Keratinocyte (primary cell): ENCODE measurements at regions not wholly inside any gene's neighbourhood (a gene's known extent, or its start where the extent isn't known, plus 50 kb on each side); places are given as distances from the start of the nearest gene placed in this dataset.

Experiments used
- DNase-seq: peaks from one replicate; pipeline ENCODE4 v3.0.0-alpha.2; 2011; ENCODE audit warnings: low read depth, missing footprints, low spot score
- FAIRE-seq: peaks from 2 replicates; lab custom pipeline; 2011; peaks lifted over from hg19 to GRCh38; lab: Jason Lieb, UNC
- H2AFZ ChIP-seq: 2 replicates; pipeline ENCODE4 v1.6.0; 2012; ENCODE audit warnings: low read length, control low read depth, inconsistent platforms; ENCODE audit not compliant: control insufficient read depth
- H3K27ac ChIP-seq: 2 replicates; pipeline ENCODE4 v1.5.1; 2011; ENCODE audit warnings: low read length; ENCODE audit not compliant: control insufficient read depth, insufficient read depth
- H3K27me3 ChIP-seq: 3 replicates; pipeline ENCODE4 v1.6.0; 2011; ENCODE audit warnings: low read length; ENCODE audit not compliant: control insufficient read depth, insufficient read depth; ENCODE audit errors: extremely low read depth
- H3K36me3 ChIP-seq, 2 experiments: 2 replicates in 1 of 2; 3 replicates in 1 of 2; pipeline ENCODE4 v1.5.1; 2011; ENCODE audit warnings: low read length in 2 of 2, mild to moderate bottlenecking in 1 of 2; ENCODE audit not compliant: control insufficient read depth in 2 of 2, insufficient read depth in 2 of 2; ENCODE audit errors: extremely low read depth in 1 of 2
- H3K4me1 ChIP-seq: 3 replicates; pipeline ENCODE4 v1.5.1; 2011; ENCODE audit warnings: low read length; ENCODE audit not compliant: control insufficient read depth, insufficient read depth; ENCODE audit errors: extremely low read depth
- H3K4me2 ChIP-seq: 3 replicates; pipeline ENCODE4 v1.6.0; 2011; ENCODE audit warnings: low read depth, low read length; ENCODE audit not compliant: control insufficient read depth, insufficient read depth; ENCODE audit errors: extremely low read depth
- H3K4me3 ChIP-seq, 3 experiments: fragments of 200-600 bp in 1 of 3; sonication (generic) in 1 of 3; 2 replicates in 2 of 3; 3 replicates in 1 of 3; pipeline ENCODE4 v1.5.1; 2011 to 2016; ENCODE audit warnings: low read length in 3 of 3, mild to moderate bottlenecking in 3 of 3, control low read depth in 2 of 3, inconsistent platforms in 1 of 3, low read depth in 1 of 3, mixed read lengths in 1 of 3, mixed run types in 1 of 3, moderate library complexity in 1 of 3; ENCODE audit not compliant: control insufficient read depth in 2 of 3, insufficient read depth in 2 of 3; ENCODE audit errors: extremely low read depth in 1 of 3
- H3K79me2 ChIP-seq: 2 replicates; pipeline ENCODE4 v1.6.0; 2012; ENCODE audit warnings: low read length; ENCODE audit not compliant: control insufficient read depth, insufficient read depth
- H3K9ac ChIP-seq: 3 replicates; pipeline ENCODE4 v1.6.0; 2011; ENCODE audit warnings: low read length; ENCODE audit not compliant: control insufficient read depth, insufficient read depth; ENCODE audit errors: extremely low read depth
- H3K9me1 ChIP-seq: 3 replicates; pipeline ENCODE4 v1.6.0; 2011; ENCODE audit warnings: low read length; ENCODE audit not compliant: control insufficient read depth, insufficient read depth; ENCODE audit errors: extremely low read depth
- H3K9me3 ChIP-seq: 2 replicates; pipeline ENCODE4 v1.5.1; 2012; ENCODE audit warnings: low read depth, low read length; ENCODE audit not compliant: control insufficient read depth
- H4K20me1 ChIP-seq: 3 replicates; pipeline ENCODE4 v1.6.0; 2011; ENCODE audit warnings: low read length; ENCODE audit not compliant: control insufficient read depth, insufficient read depth; ENCODE audit errors: extremely low read depth
- CTCF ChIP-seq, 3 experiments: IDR thresholded peaks in 1 of 3; conservative IDR thresholded peaks in 1 of 3; optimal IDR thresholded peaks in 1 of 3; 2 replicates in 2 of 3; 3 replicates in 1 of 3; pipeline versions ENCODE3 to v1.5.1; 2011; ENCODE audit warnings: low read length in 3 of 3, mild to moderate bottlenecking in 3 of 3, moderate library complexity in 2 of 3, control low read depth in 1 of 3, inconsistent platforms in 1 of 3; ENCODE audit not compliant: insufficient read depth in 2 of 3; ENCODE audit errors: extremely low read depth in 1 of 3
- EZH2 ChIP-seq: IDR thresholded peaks from one replicate; pipeline ENCODE4 v1.6.1; 2012; ENCODE audit warnings: inconsistent platforms, mild to moderate bottlenecking, low read length, moderate library complexity
- dilution Hi-C: fragments of 300-500 bp; cut with MboI; formaldehyde crosslinking; loops from one replicate; pipeline ENCODE4 v1.7.0; 2020; ENCODE audit warnings: low sequenced_read_pairs; ENCODE audit not compliant: extremely low pct_ligation_motif_present

- Histone ChIP-seq H4K20me1 (no peaks in the 10 kb centered on the region), H3K4me2 (no peak overlapping the region), H3K27ac (no peak overlapping the region), H3K9ac (no peak overlapping the region), H3K9me1 (no peaks in the 10 kb centered on the region), H3K4me3 (no peak overlapping the region), H3K36me3 (no peaks in the 10 kb centered on the region), H3K9me3 (no peaks in the 10 kb centered on the region), H3K27me3 (peaks cover 14% of the 10 kb centered on the region), H3K79me2 (no peaks in the 10 kb centered on the region), H2AFZ (no peak overlapping the region), H3K4me1 (no peaks in the 10 kb centered on the region)
- FAIRE-seq (no peak), DNase-seq (no peak)
- TF ChIP-seq EZH2 (no peak), CTCF (optimal IDR thresholded peaks at IDR 0.05 in 1 of 3, IDR thresholded peaks at IDR 0.05 in 1 of 3, conservative IDR thresholded peaks at IDR 0.05 in 1 of 3; ENCODE audit: extremely low read depth in 1 of 3, insufficient read depth in 2 of 3, low read length in 3 of 3) (no peak)
- dilution Hi-C loops, result no loop called here
Observed at GRCh38 chr17:36672403-36672918, 71.1 kb downstream of the MRM1 start.

GRCh38 chr17:36673068-36673467 is 71.7 kb downstream of the MRM1 start:
- no peaks in the 10 kb centered on the region for H3K4me1 ChIP-seq
- no peaks in the 10 kb centered on the region for H3K36me3 ChIP-seq
- peaks cover 14% of the 10 kb centered on the region for H3K27me3 ChIP-seq
- no peak for TF ChIP-seq CTCF (optimal IDR thresholded peaks at IDR 0.05 in 1 of 3, IDR thresholded peaks at IDR 0.05 in 1 of 3, conservative IDR thresholded peaks at IDR 0.05 in 1 of 3; ENCODE audit: extremely low read depth in 1 of 3, insufficient read depth in 2 of 3, low read length in 3 of 3)
- TF ChIP-seq EZH2, result no peak
- no peak overlapping the region for H3K4me2 ChIP-seq
- DNase-seq, result no peak
- no peaks in the 10 kb centered on the region for H3K79me2 ChIP-seq
- H3K9ac ChIP-seq, result no peak overlapping the region
- H3K9me1 ChIP-seq, result no peaks in the 10 kb centered on the region
- dilution Hi-C loops, result no loop called here
- no peak overlapping the region for H3K4me3 ChIP-seq
- H3K9me3 ChIP-seq, result no peaks in the 10 kb centered on the region
- no peak overlapping the region for H3K27ac ChIP-seq
- no peaks in the 10 kb centered on the region for H4K20me1 ChIP-seq
- H2AFZ ChIP-seq, result no peak overlapping the region
- FAIRE-seq, result no peak
